ENCODE measurements at regions not wholly inside any gene's neighbourhood (a gene's known extent, or its start where the extent isn't known, plus 50 kb on each side); places are given as distances from the start of the nearest gene placed in this dataset.

DNA sequence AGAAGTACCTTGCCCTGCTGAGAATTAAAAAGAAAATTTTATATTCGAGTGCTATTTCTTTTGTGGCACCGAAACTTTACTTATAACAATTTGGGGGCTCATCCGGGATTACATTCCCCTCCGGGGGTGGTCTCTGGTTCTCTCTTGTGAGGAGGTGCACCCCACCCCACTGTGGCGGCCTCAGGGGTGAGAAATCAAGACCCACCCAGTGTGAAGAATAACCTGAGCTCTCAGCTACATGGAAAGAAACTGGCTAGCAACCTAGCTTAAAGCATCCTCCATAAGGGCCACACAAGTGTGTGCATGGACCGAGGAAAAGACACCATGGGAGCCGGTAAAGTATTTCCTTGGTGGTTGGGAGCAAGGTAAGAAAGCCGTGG is 50.9 kb upstream of the ANKRD10 start:
- TF ChIP-seq EZH2 (IDR thresholded peaks at IDR 0.05; ENCODE audit: borderline replicate concordance, low read depth, low read length, severe bottlenecking), result no peak
- TF ChIP-seq FOS (IDR thresholded peaks at IDR 0.05; ENCODE audit: borderline replicate concordance, insufficient read depth, low read length), result no peak
- no peak for TF ChIP-seq CTCF (IDR thresholded peaks at IDR 0.05; ENCODE audit: extremely low read depth in 1 of 2, insufficient read depth in 1 of 2, low read depth in 1 of 2, low read length in 2 of 2)
- TF ChIP-seq JUN (IDR thresholded peaks at IDR 0.05; ENCODE audit: borderline replicate concordance, insufficient read depth, insufficient read length, low read depth), result no peak
- TF ChIP-seq POLR2A (IDR thresholded peaks at IDR 0.05; ENCODE audit: low read depth, low read length), result no peak
- TF ChIP-seq MYC (IDR thresholded peaks at IDR 0.05; ENCODE audit: low read depth, low read length), result no peak
- TF ChIP-seq, protein P1, sequence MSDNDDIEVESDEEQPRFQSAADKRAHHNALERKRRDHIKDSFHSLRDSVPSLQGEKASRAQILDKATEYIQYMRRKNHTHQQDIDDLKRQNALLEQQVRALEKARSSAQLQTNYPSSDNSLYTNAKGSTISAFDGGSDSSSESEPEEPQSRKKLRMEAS (IDR thresholded peaks at IDR 0.05; ENCODE audit: insufficient read depth, insufficient read length), result no peak
- TF ChIP-seq POLR2AphosphoS5 (IDR thresholded peaks at IDR 0.05; ENCODE audit: insufficient read depth, low read depth, low read length), result no peak
- H3K9me1 ChIP-seq (replicated peaks; ENCODE audit: control insufficient read depth, extremely low read depth, insufficient read depth, low read length), result no peaks in the 10 kb centered on the region
- H4K20me1 ChIP-seq (replicated peaks; ENCODE audit: control insufficient read depth, extremely low read depth, insufficient read depth, low read length), result no peaks in the 10 kb centered on the region
- DNase-seq (ENCODE audit: low read depth, low spot score) (no peak), FAIRE-seq (no peak)
- POLR2A ChIA-PET, result no interaction called here
- no peak overlapping the region for H3K4me3 ChIP-seq (replicated peaks in 1 of 3; ENCODE audit: insufficient read depth in 1 of 3, low read depth in 1 of 3, low read length in 3 of 3)
- H3K4me1 ChIP-seq (ENCODE audit: control insufficient read depth, extremely low read depth, insufficient read depth, low read length), result no peaks in the 10 kb centered on the region
- intact Hi-C loops (cut with micrococcal nuclease) (no loop called here), dilution Hi-C loops (cut with MboI; ENCODE audit: extremely low pct_ligation_motif_present, low sequenced_read_pairs) (no loop called here)
- H3K9ac ChIP-seq (replicated peaks; ENCODE audit: extremely low read depth, insufficient read depth, low read length), result no peak overlapping the region
- no peak overlapping the region for H3K27ac ChIP-seq (ENCODE audit: insufficient read depth, low read depth, low read length)
- no peaks in the 10 kb centered on the region for H3K9me3 ChIP-seq (replicated peaks; ENCODE audit: control insufficient read depth, insufficient read depth, low read length)
- H3K79me2 ChIP-seq (ENCODE audit: control insufficient read depth, insufficient read depth, low read length), result no peaks in the 10 kb centered on the region
- no peak overlapping the region for H3K4me2 ChIP-seq (ENCODE audit: insufficient read depth, low read length)
- CTCF ChIA-PET, result interaction anchor here (0.9 kb wide), 1 partner anchor 40 kb away, joined by 3 read pairs; no protein-coding TSS in a partner anchor
- H2AFZ ChIP-seq (ENCODE audit: low read depth, low read length), result no peak overlapping the region
- no peaks in the 10 kb centered on the region for H3K36me3 ChIP-seq (ENCODE audit: control insufficient read depth in 2 of 2, extremely low read depth in 1 of 2, insufficient read depth in 2 of 2, low read length in 2 of 2)
- H3K27me3 ChIP-seq (ENCODE audit: control insufficient read depth in 2 of 2, insufficient read depth in 2 of 2, low read length in 2 of 2), result no peaks in the 10 kb centered on the region
- BruUV-seq (replicated peaks), result no TSS peak

Data from endothelial cell of umbilical vein (primary cell).